ENCODE measurements at regions not wholly inside any gene's neighbourhood (a gene's known extent, or its start where the extent isn't known, plus 50 kb on each side); places are given as distances from the start of the nearest gene placed in this dataset.
A peak's percentile ranks its signal among the peaks of the same experiment; 100 is the strongest.

- H3K36me3 ChIP-seq (ENCODE audit: control insufficient read depth in 1 of 2, insufficient read depth in 2 of 2, low read length in 2 of 2): no peaks in the 10 kb centered on the region
- no peak overlapping the region for H2AFZ ChIP-seq (ENCODE audit: insufficient read depth, low read length, poor library complexity)
- no peak overlapping the region for H2BK120ac ChIP-seq (ENCODE audit: insufficient read depth, low read length, poor library complexity)
- WGBS (ENCODE audit: extremely low coverage, insufficient coverage, insufficient read length): no CpG with 5 or more reads among the region's 2 CpGs
- no peaks in the 10 kb centered on the region for H3K4me1 ChIP-seq (ENCODE audit: control insufficient read depth in 1 of 2, insufficient read depth in 2 of 2, low read length in 2 of 2)
- H3K23ac ChIP-seq (ENCODE audit: low read length): no peak overlapping the region
- H3K18ac ChIP-seq (ENCODE audit: low read length): no peak overlapping the region
- H3K79me1 ChIP-seq (ENCODE audit: low read length): no peaks in the 10 kb centered on the region
- no peak overlapping the region for H2BK5ac ChIP-seq (ENCODE audit: low read depth, low read length, poor library complexity)
- no peak overlapping the region for H3K4ac ChIP-seq (ENCODE audit: low read depth, low read length)
- H3K9me3 ChIP-seq (ENCODE audit: insufficient read depth, low read depth, low read length): no peaks in the 10 kb centered on the region
- no peak overlapping the region for H4K91ac ChIP-seq (ENCODE audit: low read depth, low read length)
- no peak overlapping the region for H3K27ac ChIP-seq (ENCODE audit: low read depth, low read length)
- no peak overlapping the region for H3K9ac ChIP-seq (ENCODE audit: low read length)
- no peak for DNase-seq
- H3K14ac ChIP-seq (ENCODE audit: low read length): no peak overlapping the region
- no peak overlapping the region for H3K4me2 ChIP-seq (ENCODE audit: low read length)
- H4K12ac ChIP-seq (ENCODE audit: low read depth, low read length): no peak overlapping the region
- no peak overlapping the region for H3K4me3 ChIP-seq (ENCODE audit: low read depth, low read length)
- no peak overlapping the region for H4K8ac ChIP-seq (ENCODE audit: low read depth, low read length)
- H2AK5ac ChIP-seq (ENCODE audit: low read length): no peak overlapping the region
- no peaks in the 10 kb centered on the region for H3K27me3 ChIP-seq (ENCODE audit: insufficient read depth, low read length)
- no peaks in the 10 kb centered on the region for H3K79me2 ChIP-seq (ENCODE audit: control insufficient read depth, insufficient read depth, low read length, poor library complexity)
- H2BK12ac ChIP-seq (ENCODE audit: low read length): no peak overlapping the region
Measured at GRCh38 chr4:18296411-18296810, 274.9 kb upstream of the LCORL start.

- no peak overlapping the region for H3K4ac ChIP-seq (ENCODE audit: low read depth, low read length)
- no peak overlapping the region for H4K8ac ChIP-seq (ENCODE audit: low read depth, low read length)
- no peaks in the 10 kb centered on the region for H3K4me1 ChIP-seq (ENCODE audit: control insufficient read depth in 1 of 2, insufficient read depth in 2 of 2, low read length in 2 of 2)
- H4K12ac ChIP-seq (ENCODE audit: low read depth, low read length): no peak overlapping the region
- H3K79me1 ChIP-seq (ENCODE audit: low read length): no peaks in the 10 kb centered on the region
- no peak overlapping the region for H4K91ac ChIP-seq (ENCODE audit: low read depth, low read length)
- H3K4me2 ChIP-seq (ENCODE audit: low read length): no peak overlapping the region
- DNase-seq: no peak
- H2BK120ac ChIP-seq (ENCODE audit: insufficient read depth, low read length, poor library complexity): no peak overlapping the region
- H2BK12ac ChIP-seq (ENCODE audit: low read length): no peak overlapping the region
- H3K9me3 ChIP-seq (ENCODE audit: insufficient read depth, low read depth, low read length): no peaks in the 10 kb centered on the region
- no peak overlapping the region for H3K23ac ChIP-seq (ENCODE audit: low read length)
- no peak overlapping the region for H2AFZ ChIP-seq (ENCODE audit: insufficient read depth, low read length, poor library complexity)
- H3K18ac ChIP-seq (ENCODE audit: low read length): no peak overlapping the region
- H2BK5ac ChIP-seq (ENCODE audit: low read depth, low read length, poor library complexity): no peak overlapping the region
- H3K14ac ChIP-seq (ENCODE audit: low read length): no peak overlapping the region
- no peak overlapping the region for H3K9ac ChIP-seq (ENCODE audit: low read length)
- H3K4me3 ChIP-seq (ENCODE audit: low read depth, low read length): no peak overlapping the region
- H3K27me3 ChIP-seq (ENCODE audit: insufficient read depth, low read length): no peaks in the 10 kb centered on the region
- no peaks in the 10 kb centered on the region for H3K36me3 ChIP-seq (ENCODE audit: control insufficient read depth in 1 of 2, insufficient read depth in 2 of 2, low read length in 2 of 2)
- H3K27ac ChIP-seq (ENCODE audit: low read depth, low read length): no peak overlapping the region
- no peaks in the 10 kb centered on the region for H3K79me2 ChIP-seq (ENCODE audit: control insufficient read depth, insufficient read depth, low read length, poor library complexity)
- WGBS (ENCODE audit: extremely low coverage, insufficient coverage, insufficient read length): no CpG with 5 or more reads among the region's 2 CpGs
- H2AK5ac ChIP-seq (ENCODE audit: low read length): no peak overlapping the region
Measured at GRCh38 chr4:18294846-18295245, 273.3 kb upstream of the LCORL start.

GRCh38 chr4:18294021-18294420, 272.5 kb upstream of the LCORL start:
- Histone ChIP-seq H2AFZ (ENCODE audit: insufficient read depth, low read length, poor library complexity) (no peak overlapping the region), H3K27me3 (ENCODE audit: insufficient read depth, low read length) (no peaks in the 10 kb centered on the region), H2BK12ac (ENCODE audit: low read length) (no peak overlapping the region), H3K27ac (ENCODE audit: low read depth, low read length) (no peak overlapping the region), H3K4me3 (ENCODE audit: low read depth, low read length) (no peak overlapping the region), H3K4me1 (ENCODE audit: control insufficient read depth in 1 of 2, insufficient read depth in 2 of 2, low read length in 2 of 2) (no peaks in the 10 kb centered on the region), H3K14ac (ENCODE audit: low read length) (no peak overlapping the region), H2BK5ac (ENCODE audit: low read depth, low read length, poor library complexity) (no peak overlapping the region), H3K4me2 (ENCODE audit: low read length) (no peak overlapping the region), H3K18ac (ENCODE audit: low read length) (no peak overlapping the region), H3K23ac (ENCODE audit: low read length) (no peak overlapping the region), H3K9ac (ENCODE audit: low read length) (no peak overlapping the region), H3K79me2 (ENCODE audit: control insufficient read depth, insufficient read depth, low read length, poor library complexity) (no peaks in the 10 kb centered on the region), H4K8ac (ENCODE audit: low read depth, low read length) (no peak overlapping the region), H2AK5ac (ENCODE audit: low read length) (no peak overlapping the region), H3K4ac (ENCODE audit: low read depth, low read length) (no peak overlapping the region), H3K79me1 (ENCODE audit: low read length) (no peaks in the 10 kb centered on the region), H3K36me3 (ENCODE audit: control insufficient read depth in 1 of 2, insufficient read depth in 2 of 2, low read length in 2 of 2) (no peaks in the 10 kb centered on the region), H4K91ac (ENCODE audit: low read depth, low read length) (no peak overlapping the region), H3K9me3 (ENCODE audit: insufficient read depth, low read depth, low read length) (no peaks in the 10 kb centered on the region), H2BK120ac (ENCODE audit: insufficient read depth, low read length, poor library complexity) (no peak overlapping the region), H4K12ac (ENCODE audit: low read depth, low read length) (no peak overlapping the region)
- DNase-seq: no peak
- WGBS (ENCODE audit: extremely low coverage, insufficient coverage, insufficient read length): no CpG with 5 or more reads among the region's 6 CpGs

DNA sequence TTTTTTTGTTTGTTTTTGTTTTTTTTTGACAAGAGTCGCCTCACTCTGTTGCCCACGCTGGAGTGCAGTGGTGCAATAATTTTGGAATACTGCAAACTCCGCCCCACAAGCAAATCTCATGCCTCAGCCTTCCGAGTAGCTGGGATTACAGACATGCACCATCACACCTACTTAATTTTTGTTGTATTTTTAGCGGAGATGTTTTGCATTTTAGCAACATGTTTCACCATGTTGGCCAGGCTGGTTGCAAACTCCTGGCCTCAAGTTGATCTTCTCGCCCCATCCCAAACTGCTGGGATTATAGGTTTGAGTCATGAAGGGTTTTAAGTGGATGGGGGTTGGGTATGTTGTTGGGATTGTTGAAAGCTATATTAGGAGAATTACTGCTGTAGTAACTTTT, 270.9 kb upstream of the LCORL start:
- H3K27me3 ChIP-seq (ENCODE audit: insufficient read depth, low read length): no peaks in the 10 kb centered on the region
- no CpG with 5 or more reads among the region's 6 CpGs for WGBS (ENCODE audit: extremely low coverage, insufficient coverage, insufficient read length)
- H3K4me2 ChIP-seq (ENCODE audit: low read length): no peak overlapping the region

More for the DNA sequence above, 270.9 kb upstream of the LCORL start:
- peaks cover 0 to 4% of the 10 kb centered on the region in 2 experiments for H3K4me1 ChIP-seq (ENCODE audit: control insufficient read depth in 1 of 2, insufficient read depth in 2 of 2, low read length in 2 of 2)
- H3K4ac ChIP-seq (ENCODE audit: low read depth, low read length): no peak overlapping the region
- H3K27ac ChIP-seq (ENCODE audit: low read depth, low read length): no peak overlapping the region
- H3K23ac ChIP-seq (ENCODE audit: low read length): no peak overlapping the region
- no peak overlapping the region for H2BK120ac ChIP-seq (ENCODE audit: insufficient read depth, low read length, poor library complexity)
- H4K12ac ChIP-seq (ENCODE audit: low read depth, low read length): no peak overlapping the region
- H4K8ac ChIP-seq (ENCODE audit: low read depth, low read length): no peak overlapping the region
- no peak overlapping the region for H2AFZ ChIP-seq (ENCODE audit: insufficient read depth, low read length, poor library complexity)
- no peaks in the 10 kb centered on the region for H3K79me1 ChIP-seq (ENCODE audit: low read length)
- no peaks in the 10 kb centered on the region for H3K9me3 ChIP-seq (ENCODE audit: insufficient read depth, low read depth, low read length)
- no peak overlapping the region for H3K14ac ChIP-seq (ENCODE audit: low read length)
- H3K4me3 ChIP-seq (ENCODE audit: low read depth, low read length): no peak overlapping the region
- H3K9ac ChIP-seq (ENCODE audit: low read length): no peak overlapping the region
- no peak overlapping the region for H2BK12ac ChIP-seq (ENCODE audit: low read length)
- H2BK5ac ChIP-seq (ENCODE audit: low read depth, low read length, poor library complexity): no peak overlapping the region
- no peak overlapping the region for H2AK5ac ChIP-seq (ENCODE audit: low read length)
- no peaks in the 10 kb centered on the region for H3K36me3 ChIP-seq (ENCODE audit: control insufficient read depth in 1 of 2, insufficient read depth in 2 of 2, low read length in 2 of 2)
- no peaks in the 10 kb centered on the region for H3K79me2 ChIP-seq (ENCODE audit: control insufficient read depth, insufficient read depth, low read length, poor library complexity)
- DNase-seq: peak; percentile 57 to 78
- no peak overlapping the region for H4K91ac ChIP-seq (ENCODE audit: low read depth, low read length)
- no peak overlapping the region for H3K18ac ChIP-seq (ENCODE audit: low read length)
